Adrenal gland (tissue), 9 donors: ENCODE measurements at regions not wholly inside any gene's neighbourhood (a gene's known extent, or its start where the extent isn't known, plus 50 kb on each side); places are given as distances from the start of the nearest gene placed in this dataset.
"Not testable (repeated sequence)": the region's sequence is repeated elsewhere in the genome, so short reads cannot be mapped to it uniquely, and the experiment has no call there.

Experiments used
- DNase-seq, 7 donors: peaks; one replicate each; pipeline ENCODE4 v3.0.0-alpha.2; 2019 to 2020
- H3K27ac ChIP-seq, 5 donors: fragments of 200-600 bp; sonication (generic) in 4 of 5; 1 replicate in 3 of 5; 2 replicates in 2 of 5; pipeline versions ENCODE4 v1.5.1 to v1.8.0; 2016 to 2020; ENCODE audit warnings: mild to moderate bottlenecking in 1 of 5
- H3K27me3 ChIP-seq: fragments of 200-600 bp; 2 replicates; pipeline ENCODE4 v1.8.0; 2021
- H3K36me3 ChIP-seq, 2 donors: fragments of 200-600 bp; replicated peaks in 1 of 2; 1 replicate in 1 of 2; 2 replicates in 1 of 2; pipeline versions ENCODE4 v1.5.1 to v1.8.0; 2018 to 2022
- H3K4me1 ChIP-seq, 2 donors: fragments of 200-600 bp; replicated peaks in 1 of 2; 1 replicate in 1 of 2; 2 replicates in 1 of 2; pipeline versions ENCODE4 v1.5.1 to v1.8.0; 2018 to 2021
- H3K4me3 ChIP-seq, 4 donors: fragments of 200-600 bp; sonication (generic) in 3 of 4; one replicate each; pipeline ENCODE4 v1.5.1; 2016 to 2018
- H3K9me3 ChIP-seq, 3 donors: fragments of 200-600 bp; sonication (generic) in 1 of 3; replicated peaks in 1 of 3; 1 replicate in 2 of 3; 2 replicates in 1 of 3; pipeline versions ENCODE4 v1.5.1 to v1.8.0; 2016 to 2021
- CTCF ChIP-seq, 6 experiments: fragments of 450-650 bp in 4 of 6; fragments of 200-600 bp in 2 of 6; sonication (generic) in 1 of 6; IDR thresholded peaks; 1 replicate in 5 of 6; 2 replicates in 1 of 6; pipeline versions ENCODE4 v1.5.1 to v1.8.0; 2016 to 2021; ENCODE audit warnings: antibody characterized with exemption in 6 of 6, mild to moderate bottlenecking in 2 of 6, moderate library complexity in 1 of 6
- POLR2A ChIP-seq, 2 donors: fragments of 450-650 bp; IDR thresholded peaks; one replicate each; pipeline ENCODE4 v1.6.1; 2017; ENCODE audit warnings: antibody characterized with exemption in 2 of 2, mild to moderate bottlenecking in 2 of 2, moderate library complexity in 1 of 2
- WGBS, 4 donors: extraction: QIAGEN DNeasy Blood & Tissue Kit in 2 of 4; methylation state at CpG; one replicate each; pipeline versions ENCODE4 v1.1.5 to v1.1.7; 2013 to 2017; 5-methylcytosine and 5-hydroxymethylcytosine counted together
- intact Hi-C, 2 donors: fragments of 100-400 bp; cut with DNase I; formaldehyde crosslinking; loops; one replicate each; pipeline versions ENCODE4 v1.14.1 to v1.15.0; 2022 to 2023
- donor health status: healthy with polysubstance abuse.
- donor health status: Bipolar disorder and iron deficiency.
- donor health status: DM: yes; HTN: yes; CAD: no.
- donor health status: DM: no; HTN: no; CAD: no.
- donor health status: DM: no; HTN: no; CAD: no.

DNA sequence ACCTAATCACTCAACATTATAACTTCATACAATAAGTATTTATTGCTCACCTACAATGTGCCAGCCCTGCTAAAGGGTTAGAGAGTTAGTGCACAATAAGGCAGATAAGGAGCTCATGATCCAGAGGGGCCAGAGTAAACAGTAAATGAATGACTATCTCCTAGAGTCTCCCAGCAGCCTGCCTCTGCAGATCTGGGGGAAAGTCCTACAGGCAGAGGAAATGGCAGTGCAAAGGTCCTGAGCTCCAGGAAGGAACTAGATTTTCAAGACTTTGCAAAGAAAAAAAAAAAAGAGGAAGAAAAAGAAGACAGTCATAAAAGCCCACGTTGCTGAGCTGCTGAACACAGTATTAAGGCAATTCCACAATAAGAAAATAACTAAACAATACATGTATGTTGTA lies 160.1 kb downstream of the SIM1 start:
- H3K4me1 ChIP-seq: no peaks in the 10 kb centered on the region
- H3K4me3 ChIP-seq: no peak overlapping the region
- TF ChIP-seq POLR2A (IDR thresholded peaks at IDR 0.05) (no peak), CTCF (IDR thresholded peaks at IDR 0.05) (no peak)
- H3K9me3 ChIP-seq: no peaks in the 10 kb centered on the region
- no peak for DNase-seq
- 12 to 29% (median 17%) methylated on average over 1 of the region's 1 CpG for WGBS, 4 donors
- intact Hi-C loops: no loop called here
- H3K36me3 ChIP-seq: no peaks in the 10 kb centered on the region
- no peaks in the 10 kb centered on the region for H3K27me3 ChIP-seq
- H3K27ac ChIP-seq: no peak overlapping the region

GRCh38 chr6:100301731-100302130 lies 163.0 kb downstream of the SIM1 start:
- Histone ChIP-seq H3K4me1 (no peaks in the 10 kb centered on the region), H3K36me3 (no peaks in the 10 kb centered on the region), H3K9me3 (no peaks in the 10 kb centered on the region), H3K27ac (no peak overlapping the region), H3K4me3 (no peak overlapping the region), H3K27me3 (no peaks in the 10 kb centered on the region)
- 68 to 94% (median 82%) methylated on average over 2 of the region's 2 CpGs for WGBS, 4 donors
- TF ChIP-seq CTCF (IDR thresholded peaks at IDR 0.05) (no peak), POLR2A (IDR thresholded peaks at IDR 0.05) (no peak)
- DNase-seq: no peak
- intact Hi-C loops: no loop called here

DNA sequence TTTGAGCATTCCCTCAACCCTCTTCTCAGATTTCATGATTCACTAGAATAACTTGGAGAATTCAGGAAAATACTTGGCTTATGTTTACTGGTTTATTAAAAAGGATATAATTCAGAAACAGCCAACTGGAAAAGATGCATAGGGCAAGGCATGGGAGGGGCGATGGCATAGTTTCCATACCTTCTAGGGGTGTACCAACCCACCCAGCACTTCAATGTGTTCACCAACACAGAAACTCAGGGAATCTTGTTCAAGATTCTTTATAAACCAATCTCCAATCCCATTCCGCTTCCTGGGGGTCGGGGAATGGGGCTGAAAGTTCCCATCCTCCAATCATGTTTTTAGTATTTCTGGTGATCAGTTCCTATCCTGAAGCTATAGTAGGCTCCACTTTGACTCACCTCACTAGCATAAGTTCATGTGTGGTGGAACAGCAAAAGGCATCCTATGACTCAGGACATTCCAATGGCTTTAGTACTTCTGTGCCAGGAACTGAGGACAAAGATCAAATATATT lies 164.4 kb downstream of the SIM1 start:
- no peak for TF ChIP-seq POLR2A (IDR thresholded peaks at IDR 0.05)
- no peak for TF ChIP-seq CTCF (IDR thresholded peaks at IDR 0.05)
- Histone ChIP-seq H3K4me1 (no peaks in the 10 kb centered on the region), H3K4me3 (no peak overlapping the region), H3K27ac (no peak overlapping the region), H3K27me3 (no peaks in the 10 kb centered on the region), H3K36me3 (no peaks in the 10 kb centered on the region), H3K9me3 (no peaks in the 10 kb centered on the region)
- no peak for DNase-seq
- intact Hi-C loops: no loop called here
- 47 to 85% (median 71%) methylated on average over 3 of the region's 3 CpGs for WGBS, 4 donors

- Histone ChIP-seq H3K9me3 (no peaks in the 10 kb centered on the region), H3K36me3 (no peaks in the 10 kb centered on the region), H3K27me3 (no peaks in the 10 kb centered on the region), H3K4me1 (no peaks in the 10 kb centered on the region), H3K4me3 (no peak overlapping the region), H3K27ac (no peak overlapping the region)
- DNase-seq: no peak
- 56 to 65% (median 63%) methylated on average over 3 of the region's 3 CpGs for WGBS, 4 donors
- no peak for TF ChIP-seq POLR2A (IDR thresholded peaks at IDR 0.05)
- TF ChIP-seq CTCF (IDR thresholded peaks at IDR 0.05): no peak
- intact Hi-C loops: no loop called here
Observed at GRCh38 chr6:100296810-100297544, 167.7 kb downstream of the SIM1 start.

- H3K27me3 ChIP-seq, H3K36me3 ChIP-seq, H3K4me1 ChIP-seq, intact Hi-C loops, H3K9me3 ChIP-seq, H3K4me3 ChIP-seq, H3K27ac ChIP-seq, DNase-seq: not testable (repeated sequence)
- 85 to 90% (median 87%) methylated on average over 4 of the region's 4 CpGs for WGBS, 4 donors
Observed at GRCh38 chr6:100295172-100295571, 169.5 kb downstream of the SIM1 start.
